B cell (primary cell): ENCODE measurements at regions not wholly inside any gene's neighbourhood (a gene's known extent, or its start where the extent isn't known, plus 50 kb on each side); places are given as distances from the start of the nearest gene placed in this dataset.

Experiments used
- EZH2 ChIP-seq: IDR thresholded peaks from 2 replicates; pipeline ENCODE4 v1.6.1; 2012; ENCODE audit warnings: borderline replicate concordance, low read depth, mild to moderate bottlenecking, moderate library complexity, low read length; ENCODE audit not compliant: insufficient read depth, poor library complexity, severe bottlenecking
- TF ChIP-seq, protein P1 (sequence below): fragments of 200-600 bp; IDR thresholded peaks from one replicate; pipeline ENCODE4 v1.8.0; 2022; ENCODE audit warnings: antibody characterized with exemption, mild to moderate bottlenecking

DNA sequence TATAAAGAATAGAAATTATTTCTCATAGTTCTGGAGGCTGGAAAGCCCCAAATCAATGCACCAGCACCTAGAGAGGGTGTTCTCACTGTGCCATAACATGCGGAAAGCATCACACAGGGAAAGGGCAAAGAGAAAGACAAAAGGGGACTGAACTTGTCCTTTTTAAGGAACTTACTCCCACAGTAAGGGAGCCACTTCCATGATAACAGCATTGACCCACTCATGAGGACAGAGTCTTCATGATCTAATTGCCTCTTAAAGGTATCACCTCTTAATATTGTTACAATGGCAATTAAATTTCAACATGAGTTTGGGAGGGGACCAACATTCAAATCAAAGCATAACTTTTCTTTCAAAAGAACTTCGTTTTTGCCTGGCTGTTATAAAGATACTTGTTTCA, 582.2 kb upstream of the ARID1B start:
- TF ChIP-seq, protein P1, sequence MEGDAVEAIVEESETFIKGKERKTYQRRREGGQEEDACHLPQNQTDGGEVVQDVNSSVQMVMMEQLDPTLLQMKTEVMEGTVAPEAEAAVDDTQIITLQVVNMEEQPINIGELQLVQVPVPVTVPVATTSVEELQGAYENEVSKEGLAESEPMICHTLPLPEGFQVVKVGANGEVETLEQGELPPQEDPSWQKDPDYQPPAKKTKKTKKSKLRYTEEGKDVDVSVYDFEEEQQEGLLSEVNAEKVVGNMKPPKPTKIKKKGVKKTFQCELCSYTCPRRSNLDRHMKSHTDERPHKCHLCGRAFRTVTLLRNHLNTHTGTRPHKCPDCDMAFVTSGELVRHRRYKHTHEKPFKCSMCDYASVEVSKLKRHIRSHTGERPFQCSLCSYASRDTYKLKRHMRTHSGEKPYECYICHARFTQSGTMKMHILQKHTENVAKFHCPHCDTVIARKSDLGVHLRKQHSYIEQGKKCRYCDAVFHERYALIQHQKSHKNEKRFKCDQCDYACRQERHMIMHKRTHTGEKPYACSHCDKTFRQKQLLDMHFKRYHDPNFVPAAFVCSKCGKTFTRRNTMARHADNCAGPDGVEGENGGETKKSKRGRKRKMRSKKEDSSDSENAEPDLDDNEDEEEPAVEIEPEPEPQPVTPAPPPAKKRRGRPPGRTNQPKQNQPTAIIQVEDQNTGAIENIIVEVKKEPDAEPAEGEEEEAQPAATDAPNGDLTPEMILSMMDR = no peak
- TF ChIP-seq EZH2 = no peak
